Caco-2 (cell line): ENCODE measurements at regions not wholly inside any gene's neighbourhood (a gene's known extent, or its start where the extent isn't known, plus 50 kb on each side); places are given as distances from the start of the nearest gene placed in this dataset.

ENCODE experiments used
- BruUV-seq: library from RNA; stranded (reverse); fragments of 400-500 nt; replicated peaks from 2 replicates; lab custom pipeline; 2021; lab: Mats Ljungman, UMichigan
- CTCF ChIA-PET: fragments of 300-600 bp; sonication (Branson Sonifier 250); formaldehyde crosslinking; loops from one replicate; lab custom pipeline; 2022; ENCODE audit warnings: antibody characterized with exemption; lab: Charles Lee
- POLR2A ChIA-PET: fragments of 300-600 bp; sonication (Branson Sonifier 250); formaldehyde crosslinking; loops from one replicate; lab custom pipeline; 2022; ENCODE audit warnings: antibody characterized with exemption; lab: Charles Lee
- DNase-seq, 2 experiments: peaks; one replicate each; pipeline versions ENCODE4 v3.0.0 to v3.0.0-alpha.2; 2020 to 2022
- H3K27me3 ChIP-seq: replicated peaks from 2 replicates; pipeline ENCODE4 v1.6.0; 2011; ENCODE audit warnings: low read length; ENCODE audit not compliant: control insufficient read depth, insufficient read depth
- H3K36me3 ChIP-seq: 2 replicates; pipeline ENCODE4 v1.5.1; 2011; ENCODE audit warnings: low read length; ENCODE audit not compliant: control insufficient read depth, insufficient read depth
- H3K4me1 ChIP-seq: fragments of 250-450 bp; sonication (Bioruptor Pico); 2 replicates; pipeline ENCODE4 v1.5.1; 2020; ENCODE audit warnings: mild to moderate bottlenecking
- H3K4me3 ChIP-seq: 2 replicates; pipeline ENCODE4 v1.5.1; 2011; ENCODE audit warnings: low read depth, mild to moderate bottlenecking, control low read depth, low read length
- H3K9me3 ChIP-seq: fragments of 250-450 bp; sonication (Bioruptor Pico); 2 replicates; pipeline ENCODE4 v1.5.1; 2020; ENCODE audit warnings: mild to moderate bottlenecking, moderate library complexity
- H3K27ac Mint-ChIP-seq: one replicate; pipeline ENCODE4 v1.8.0; 2022; ENCODE audit warnings: mixed read lengths; ENCODE audit not compliant: unreplicated experiment
- H3K27me3 Mint-ChIP-seq: one replicate; pipeline ENCODE4 v1.8.0; 2022; ENCODE audit warnings: mixed read lengths; ENCODE audit not compliant: insufficient read depth, unreplicated experiment
- H3K36me3 Mint-ChIP-seq: one replicate; pipeline ENCODE4 v1.8.0; 2022; ENCODE audit warnings: mild to moderate bottlenecking, mixed read lengths; ENCODE audit not compliant: insufficient read depth, unreplicated experiment
- H3K4me1 Mint-ChIP-seq: one replicate; pipeline ENCODE4 v1.8.0; 2022; ENCODE audit warnings: low read depth, mixed read lengths; ENCODE audit not compliant: unreplicated experiment
- H3K4me3 Mint-ChIP-seq: one replicate; pipeline ENCODE4 v1.8.0; 2022; ENCODE audit warnings: mild to moderate bottlenecking, moderate library complexity, mixed read lengths; ENCODE audit not compliant: unreplicated experiment
- H3K9me3 Mint-ChIP-seq: one replicate; pipeline ENCODE4 v1.8.0; 2022; ENCODE audit warnings: mixed read lengths; ENCODE audit not compliant: unreplicated experiment
- intact Hi-C: fragments of 100-400 bp; cut with micrococcal nuclease; formaldehyde crosslinking; loops from one replicate; pipeline ENCODE4 v1.10.0; 2022; ENCODE audit not compliant: unreplicated experiment
- TF ChIP-seq, protein P1 (sequence below), 2 experiments: fragments of 200-600 bp in 1 of 2; IDR thresholded peaks; 1 replicate in 1 of 2; 2 replicates in 1 of 2; pipeline versions ENCODE4 v1.5.1 to v1.8.0; 2011 to 2022; ENCODE audit warnings: antibody characterized with exemption in 1 of 2, control low read depth in 1 of 2, inconsistent platforms in 1 of 2, low read depth in 1 of 2, low read length in 1 of 2, mild to moderate bottlenecking in 1 of 2, moderate library complexity in 1 of 2; ENCODE audit not compliant: insufficient read depth in 1 of 2, severe bottlenecking in 1 of 2, unreplicated experiment in 1 of 2

- H3K9me3 ChIP-seq = no peaks in the 10 kb centered on the region
- no peaks in the 10 kb centered on the region for H3K4me1 ChIP-seq
- Mint-ChIP-seq H3K27me3 (no peaks in the 10 kb centered on the region), H3K9me3 (no peaks in the 10 kb centered on the region), H3K36me3 (no peaks in the 10 kb centered on the region), H3K4me1 (no peaks in the 10 kb centered on the region), H3K27ac (no peak overlapping the region), H3K4me3 (no peak overlapping the region)
- ChIA-PET CTCF (no interaction called here), POLR2A (no interaction called here)
- no peak overlapping the region for H3K4me3 ChIP-seq
- H3K27me3 ChIP-seq = no peaks in the 10 kb centered on the region
- no TSS peak for BruUV-seq
- TF ChIP-seq, protein P1, sequence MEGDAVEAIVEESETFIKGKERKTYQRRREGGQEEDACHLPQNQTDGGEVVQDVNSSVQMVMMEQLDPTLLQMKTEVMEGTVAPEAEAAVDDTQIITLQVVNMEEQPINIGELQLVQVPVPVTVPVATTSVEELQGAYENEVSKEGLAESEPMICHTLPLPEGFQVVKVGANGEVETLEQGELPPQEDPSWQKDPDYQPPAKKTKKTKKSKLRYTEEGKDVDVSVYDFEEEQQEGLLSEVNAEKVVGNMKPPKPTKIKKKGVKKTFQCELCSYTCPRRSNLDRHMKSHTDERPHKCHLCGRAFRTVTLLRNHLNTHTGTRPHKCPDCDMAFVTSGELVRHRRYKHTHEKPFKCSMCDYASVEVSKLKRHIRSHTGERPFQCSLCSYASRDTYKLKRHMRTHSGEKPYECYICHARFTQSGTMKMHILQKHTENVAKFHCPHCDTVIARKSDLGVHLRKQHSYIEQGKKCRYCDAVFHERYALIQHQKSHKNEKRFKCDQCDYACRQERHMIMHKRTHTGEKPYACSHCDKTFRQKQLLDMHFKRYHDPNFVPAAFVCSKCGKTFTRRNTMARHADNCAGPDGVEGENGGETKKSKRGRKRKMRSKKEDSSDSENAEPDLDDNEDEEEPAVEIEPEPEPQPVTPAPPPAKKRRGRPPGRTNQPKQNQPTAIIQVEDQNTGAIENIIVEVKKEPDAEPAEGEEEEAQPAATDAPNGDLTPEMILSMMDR (IDR thresholded peaks at IDR 0.05; ENCODE audit: insufficient read depth in 1 of 2, low read depth in 1 of 2, low read length in 1 of 2, severe bottlenecking in 1 of 2, unreplicated experiment in 1 of 2) = no peak
- no peak for DNase-seq
- no peaks in the 10 kb centered on the region for H3K36me3 ChIP-seq
- intact Hi-C loops = no loop called here
Observed at GRCh38 chr9:25284365-25284764, 393.9 kb downstream of the TUSC1 start.

DNA sequence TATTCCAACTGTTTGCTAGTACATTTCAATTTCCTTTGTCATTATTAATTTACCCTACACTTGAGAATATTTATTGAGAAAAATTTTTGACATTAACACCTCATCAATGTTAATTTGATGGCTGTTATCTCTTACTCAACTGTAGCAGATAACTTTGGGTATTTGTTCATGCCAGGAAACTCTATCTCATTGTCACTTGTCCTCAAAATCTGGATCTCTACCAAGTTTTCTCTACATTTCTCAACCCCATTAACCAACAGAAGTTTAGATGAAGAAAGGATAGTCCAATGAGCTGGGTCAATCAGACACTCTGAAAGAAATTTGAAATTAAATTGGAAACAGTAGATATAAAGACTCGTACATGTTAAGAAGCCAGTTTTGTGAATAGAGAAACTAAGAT lies 395.3 kb downstream of the TUSC1 start:
- ChIA-PET CTCF (no interaction called here), POLR2A (no interaction called here)
- no peak overlapping the region for H3K27ac Mint-ChIP-seq
- Histone ChIP-seq H3K4me1 (no peaks in the 10 kb centered on the region), H3K36me3 (no peaks in the 10 kb centered on the region), H3K27me3 (no peaks in the 10 kb centered on the region), H3K9me3 (no peaks in the 10 kb centered on the region), H3K4me3 (no peak overlapping the region)
- H3K36me3 Mint-ChIP-seq = no peaks in the 10 kb centered on the region
- H3K9me3 Mint-ChIP-seq = no peaks in the 10 kb centered on the region
- TF ChIP-seq, protein P1 (IDR thresholded peaks at IDR 0.05; ENCODE audit: insufficient read depth in 1 of 2, low read depth in 1 of 2, low read length in 1 of 2, severe bottlenecking in 1 of 2, unreplicated experiment in 1 of 2) = no peak
- no TSS peak for BruUV-seq
- no peak for DNase-seq
- no peaks in the 10 kb centered on the region for H3K27me3 Mint-ChIP-seq
- intact Hi-C loops = no loop called here
- no peak overlapping the region for H3K4me3 Mint-ChIP-seq
- no peaks in the 10 kb centered on the region for H3K4me1 Mint-ChIP-seq

- Histone ChIP-seq H3K36me3 (no peaks in the 10 kb centered on the region), H3K9me3 (no peaks in the 10 kb centered on the region), H3K4me1 (no peaks in the 10 kb centered on the region), H3K27me3 (no peaks in the 10 kb centered on the region), H3K4me3 (no peak overlapping the region)
- POLR2A ChIA-PET = no interaction called here
- H3K36me3 Mint-ChIP-seq = no peaks in the 10 kb centered on the region
- H3K27me3 Mint-ChIP-seq = no peaks in the 10 kb centered on the region
- TF ChIP-seq, protein P1 (IDR thresholded peaks at IDR 0.05; ENCODE audit: insufficient read depth in 1 of 2, low read depth in 1 of 2, low read length in 1 of 2, severe bottlenecking in 1 of 2, unreplicated experiment in 1 of 2) = no peak
- H3K27ac Mint-ChIP-seq = no peak overlapping the region
- H3K4me3 Mint-ChIP-seq = no peak overlapping the region
- CTCF ChIA-PET = no interaction called here
- H3K9me3 Mint-ChIP-seq = no peaks in the 10 kb centered on the region
- DNase-seq = no peak
- no peaks in the 10 kb centered on the region for H3K4me1 Mint-ChIP-seq
- no TSS peak for BruUV-seq
- intact Hi-C loops = no loop called here
Observed at GRCh38 chr9:25261445-25261844, 416.8 kb downstream of the TUSC1 start.
